Naive thymus-derived CD4-positive, alpha-beta T cell (primary cell): ENCODE measurements at regions not wholly inside any gene's neighbourhood (a gene's known extent, or its start where the extent isn't known, plus 50 kb on each side); places are given as distances from the start of the nearest gene placed in this dataset.

Source experiments
- ATAC-seq: fragments of 150-1000 bp; cut with Tn5 transposase; 2 replicates; pipeline ENCODE4 v1.10.0; 2021; ENCODE audit warnings: mild to moderate bottlenecking, moderate library complexity
- CTCF ChIA-PET: fragments of 350-600 bp; sonication (Branson Sonifier 250); formaldehyde crosslinking; loops from one replicate; lab custom pipeline; 2021; ENCODE audit warnings: antibody characterized with exemption; lab: Charles Lee
- POLR2A ChIA-PET: fragments of 350-600 bp; sonication (Branson Sonifier 250); formaldehyde crosslinking; loops from one replicate; lab custom pipeline; 2021; ENCODE audit warnings: antibody characterized with exemption, inconsistent platforms; lab: Charles Lee
- DNase-seq, 9 donors: peaks; one replicate each; pipeline versions ENCODE4 v3.0.0 to v3.0.0-alpha.2; 2020 to 2022; ENCODE audit warnings: mixed read lengths in 1 of 9
- H3K27ac ChIP-seq: one replicate; pipeline ENCODE4 v1.7.0; 2013; ENCODE audit warnings: mild to moderate bottlenecking, low read depth, low read length, moderate library complexity
- H3K27me3 ChIP-seq, 2 donors: one replicate each; pipeline ENCODE4 v1.7.0; 2013; ENCODE audit warnings: low read length in 2 of 2, mild to moderate bottlenecking in 2 of 2, moderate library complexity in 2 of 2; ENCODE audit not compliant: control insufficient read depth in 2 of 2, insufficient read depth in 2 of 2
- H3K36me3 ChIP-seq, 3 experiments: 1 replicate in 2 of 3; 2 replicates in 1 of 3; pipeline ENCODE4 v1.7.0; 2013; ENCODE audit warnings: low read length in 3 of 3, mild to moderate bottlenecking in 3 of 3, moderate library complexity in 1 of 3; ENCODE audit not compliant: insufficient read depth in 3 of 3, control insufficient read depth in 2 of 3
- H3K4me1 ChIP-seq, 2 donors: one replicate each; pipeline ENCODE4 v1.7.0; 2013; ENCODE audit warnings: low read length in 2 of 2, mild to moderate bottlenecking in 2 of 2, moderate library complexity in 1 of 2; ENCODE audit not compliant: control insufficient read depth in 2 of 2, insufficient read depth in 2 of 2
- H3K4me3 ChIP-seq: 2 replicates; pipeline ENCODE4 v1.7.0; 2013; ENCODE audit warnings: mild to moderate bottlenecking, low read length
- H3K9me3 ChIP-seq, 3 experiments: 1 replicate in 2 of 3; 2 replicates in 1 of 3; pipeline ENCODE4 v1.7.0; 2013; ENCODE audit warnings: low read length in 3 of 3; ENCODE audit not compliant: control insufficient read depth in 2 of 3
- H3K27ac Mint-ChIP-seq, 9 donors: one replicate each; pipeline ENCODE4 v1.8.0; 2020 to 2022; ENCODE audit warnings: mixed read lengths in 9 of 9, mild to moderate bottlenecking in 8 of 9, moderate library complexity in 5 of 9, inconsistent platforms in 2 of 9
- H3K27me3 Mint-ChIP-seq, 5 donors: one replicate each; pipeline ENCODE4 v1.8.0; 2021 to 2022; ENCODE audit warnings: mixed read lengths in 5 of 5, mild to moderate bottlenecking in 1 of 5
- H3K36me3 Mint-ChIP-seq, 5 donors: one replicate each; pipeline ENCODE4 v1.8.0; 2020 to 2022; ENCODE audit warnings: mixed read lengths in 5 of 5, mild to moderate bottlenecking in 3 of 5, inconsistent platforms in 1 of 5
- H3K4me1 Mint-ChIP-seq, 7 donors: one replicate each; pipeline ENCODE4 v1.8.0; 2020 to 2022; ENCODE audit warnings: mixed read lengths in 7 of 7, mild to moderate bottlenecking in 3 of 7, inconsistent platforms in 1 of 7
- H3K4me3 Mint-ChIP-seq, 10 donors: one replicate each; pipeline ENCODE4 v1.8.0; 2020 to 2022; ENCODE audit warnings: mild to moderate bottlenecking in 10 of 10, mixed read lengths in 10 of 10, moderate library complexity in 6 of 10, inconsistent platforms in 2 of 10
- H3K9me3 Mint-ChIP-seq, 11 donors: one replicate each; pipeline ENCODE4 v1.8.0; 2020 to 2022; ENCODE audit warnings: mixed read lengths in 11 of 11, mild to moderate bottlenecking in 4 of 11, inconsistent platforms in 1 of 11, moderate library complexity in 1 of 11
- intact Hi-C, 2 donors: fragments of 100-400 bp; cut with micrococcal nuclease; formaldehyde crosslinking; loops; one replicate each; pipeline ENCODE4 v1.15.1; 2023

DNA sequence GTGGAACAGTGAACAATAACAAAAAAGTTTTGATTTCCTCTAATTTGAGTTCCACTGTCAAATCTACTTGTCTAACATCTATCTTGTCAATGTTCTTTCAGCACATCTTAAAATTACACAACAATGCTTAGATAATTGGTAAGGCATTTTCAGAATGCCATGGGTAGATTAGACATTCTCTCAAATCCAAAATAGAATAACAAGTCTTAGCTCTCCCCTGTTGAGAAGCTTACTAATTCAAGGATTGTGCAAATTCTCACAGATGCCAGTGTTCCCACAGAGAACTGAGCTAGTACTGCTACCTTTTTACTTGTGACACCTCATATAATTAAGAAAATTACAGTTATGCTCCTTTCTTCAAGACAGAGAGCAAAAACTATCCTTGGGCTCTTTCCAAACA is 2442.0 kb downstream of the PCDH7 start:
- no peak for DNase-seq
- Histone ChIP-seq H3K36me3 (no peaks in the 10 kb centered on the region), H3K4me3 (no peak overlapping the region), H3K27ac (no peak overlapping the region), H3K27me3 (no peaks in the 10 kb centered on the region), H3K4me1 (no peaks in the 10 kb centered on the region), H3K9me3 (no peaks in the 10 kb centered on the region)
- H3K27ac Mint-ChIP-seq = no peak overlapping the region
- H3K4me1 Mint-ChIP-seq = no peaks in the 10 kb centered on the region
- ATAC-seq = no peak
- POLR2A ChIA-PET = no interaction called here
- no peaks in the 10 kb centered on the region for H3K27me3 Mint-ChIP-seq
- no peak overlapping the region for H3K4me3 Mint-ChIP-seq
- H3K9me3 Mint-ChIP-seq = peaks cover 0 to 23% (median 9%) of the 10 kb centered on the region in 11 donors
- CTCF ChIA-PET = no interaction called here
- H3K36me3 Mint-ChIP-seq = no peaks in the 10 kb centered on the region
- intact Hi-C loops = no loop called here

DNA sequence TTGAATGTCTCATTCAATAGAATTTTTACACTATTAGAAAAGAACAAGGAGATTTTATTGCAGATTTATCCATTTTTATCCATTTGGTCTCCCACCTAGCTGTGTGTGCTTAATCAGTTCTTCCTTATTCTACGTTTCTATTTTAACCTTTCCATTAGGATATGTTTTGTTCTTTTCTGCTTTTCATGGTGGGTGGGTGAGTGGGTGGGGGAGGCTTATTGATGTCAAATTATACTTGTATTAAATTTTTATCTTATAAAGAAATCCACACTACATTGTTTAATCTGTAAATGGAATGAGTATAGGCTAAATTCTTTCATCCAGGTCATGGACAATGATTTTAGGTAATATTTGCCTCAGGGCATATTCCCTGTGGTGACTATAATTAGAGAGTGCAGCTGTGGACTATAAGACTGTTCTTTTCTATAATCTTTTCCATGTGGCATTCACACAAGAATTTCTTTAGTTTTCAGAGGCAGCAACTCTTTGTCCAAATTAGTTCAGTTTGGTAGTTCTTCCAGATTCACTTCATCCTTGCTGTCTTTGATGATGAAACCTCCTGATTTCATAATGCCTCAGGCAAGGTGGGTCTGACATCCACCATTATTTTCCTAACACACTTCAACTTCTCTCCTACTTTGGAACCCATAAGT is 2451.8 kb downstream of the PCDH7 start:
- Histone ChIP-seq H3K4me1 (no peaks in the 10 kb centered on the region), H3K27me3 (no peaks in the 10 kb centered on the region), H3K9me3 (no peaks in the 10 kb centered on the region), H3K4me3 (no peak overlapping the region), H3K27ac (no peak overlapping the region), H3K36me3 (no peaks in the 10 kb centered on the region)
- Mint-ChIP-seq H3K27ac (no peak overlapping the region), H3K9me3 (peaks cover 0 to 18% (median 5%) of the 10 kb centered on the region in 11 donors), H3K36me3 (no peaks in the 10 kb centered on the region), H3K27me3 (no peaks in the 10 kb centered on the region), H3K4me1 (no peaks in the 10 kb centered on the region), H3K4me3 (no peak overlapping the region)
- intact Hi-C loops = no loop called here
- POLR2A ChIA-PET = no interaction called here
- DNase-seq (no peak), ATAC-seq (no peak)
- CTCF ChIA-PET = no interaction called here

DNA sequence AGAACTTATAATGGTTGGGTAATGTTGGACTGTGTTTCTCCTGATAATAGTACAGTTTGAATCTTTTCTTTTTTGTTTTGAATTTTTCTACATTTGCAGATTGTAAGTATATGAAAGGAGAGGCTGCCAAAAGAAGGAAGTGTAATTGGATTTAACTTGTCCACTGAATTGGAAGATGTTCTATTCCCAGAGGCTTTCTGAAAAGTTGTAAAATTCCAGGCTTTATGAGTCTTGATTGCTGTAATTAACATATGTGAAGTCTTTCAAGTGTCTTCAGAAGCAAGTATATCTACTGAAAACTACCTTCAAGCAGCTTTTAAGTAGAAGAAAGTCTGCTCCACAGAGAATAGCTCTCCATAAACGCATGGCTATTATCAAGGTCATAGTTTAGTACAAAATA is 2456.4 kb downstream of the PCDH7 start:
- Mint-ChIP-seq H3K27ac (no peak overlapping the region), H3K4me3 (no peak overlapping the region), H3K9me3 (peaks cover 0 to 22% (median 5%) of the 10 kb centered on the region in 11 donors), H3K27me3 (no peaks in the 10 kb centered on the region), H3K36me3 (no peaks in the 10 kb centered on the region), H3K4me1 (no peaks in the 10 kb centered on the region)
- Histone ChIP-seq H3K27ac (no peak overlapping the region), H3K27me3 (no peaks in the 10 kb centered on the region), H3K4me1 (no peaks in the 10 kb centered on the region), H3K9me3 (no peaks in the 10 kb centered on the region), H3K36me3 (no peaks in the 10 kb centered on the region), H3K4me3 (no peak overlapping the region)
- intact Hi-C loops = no loop called here
- ChIA-PET CTCF (no interaction called here), POLR2A (no interaction called here)
- no peak for DNase-seq
- no peak for ATAC-seq

- intact Hi-C loops = no loop called here
- Mint-ChIP-seq H3K27me3 (no peaks in the 10 kb centered on the region), H3K27ac (no peak overlapping the region), H3K36me3 (no peaks in the 10 kb centered on the region), H3K4me3 (no peak overlapping the region), H3K9me3 (peaks cover 2 to 27% (median 10%) of the 10 kb centered on the region in 11 donors), H3K4me1 (no peaks in the 10 kb centered on the region)
- Histone ChIP-seq H3K27ac (no peak overlapping the region), H3K9me3 (peaks cover 0 to 12% (median 0%) of the 10 kb centered on the region in 3 experiments), H3K4me1 (no peaks in the 10 kb centered on the region), H3K4me3 (no peak overlapping the region), H3K27me3 (no peaks in the 10 kb centered on the region), H3K36me3 (no peaks in the 10 kb centered on the region)
- POLR2A ChIA-PET = no interaction called here
- no peak for ATAC-seq
- CTCF ChIA-PET = no interaction called here
- DNase-seq = no peak
Measured at GRCh38 chr4:33184657-33185290, 2464.6 kb downstream of the PCDH7 start.

DNA sequence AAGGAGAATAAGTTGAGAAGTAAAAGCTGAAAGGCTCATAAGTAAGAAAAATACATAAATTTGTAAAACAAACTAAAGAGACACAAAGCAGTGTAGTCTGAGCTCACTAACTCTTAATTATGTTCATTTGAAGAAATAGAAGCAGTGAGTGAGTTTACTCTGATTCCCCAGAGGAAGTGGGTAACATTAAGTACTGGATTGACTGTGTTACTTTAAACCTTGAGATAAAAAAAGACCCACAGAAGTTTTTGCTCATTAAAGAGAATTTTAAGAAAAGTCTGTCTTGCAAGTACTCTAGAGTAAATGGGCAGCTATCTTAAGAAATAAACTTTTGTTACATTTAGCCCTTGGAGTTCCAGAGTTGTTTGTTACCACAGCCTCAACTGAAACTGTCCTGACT is 2466.9 kb downstream of the PCDH7 start:
- POLR2A ChIA-PET = no interaction called here
- H3K4me3 Mint-ChIP-seq = no peak overlapping the region
- CTCF ChIA-PET = no interaction called here

DNA sequence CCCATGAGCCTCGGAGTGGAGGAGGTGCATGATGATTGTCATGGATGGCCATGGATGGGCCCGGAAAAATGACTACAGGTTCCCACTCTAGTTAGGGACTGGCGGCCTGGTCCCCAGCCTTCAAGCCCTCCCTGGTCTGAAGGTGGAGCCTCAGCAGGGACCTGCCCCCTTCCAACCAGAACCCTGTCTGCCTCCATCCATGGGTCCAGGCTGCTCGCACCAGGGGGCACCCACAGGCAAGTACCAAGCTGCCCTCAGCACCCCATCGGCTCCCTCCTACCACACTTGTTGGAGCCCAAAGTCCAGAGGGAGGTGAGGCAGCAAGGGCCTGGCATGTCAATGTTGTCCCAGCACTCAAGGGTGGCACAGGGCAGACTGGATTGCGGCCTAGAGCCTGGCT is 2468.6 kb downstream of the PCDH7 start:
- ATAC-seq (no peak), DNase-seq (no peak)
- no peaks in the 10 kb centered on the region for H3K27me3 Mint-ChIP-seq
- H3K4me1 Mint-ChIP-seq = no peaks in the 10 kb centered on the region
- POLR2A ChIA-PET = no interaction called here
- H3K36me3 Mint-ChIP-seq = no peaks in the 10 kb centered on the region
- intact Hi-C loops = no loop called here
- no peaks in the 10 kb centered on the region for H3K27me3 ChIP-seq
- CTCF ChIA-PET = no interaction called here
- no peak overlapping the region for H3K4me3 ChIP-seq
- H3K27ac Mint-ChIP-seq = no peak overlapping the region
- H3K9me3 Mint-ChIP-seq = peaks cover 0 to 17% (median 5%) of the 10 kb centered on the region in 11 donors
- H3K4me1 ChIP-seq = no peaks in the 10 kb centered on the region
- no peak overlapping the region for H3K27ac ChIP-seq
- no peaks in the 10 kb centered on the region for H3K36me3 ChIP-seq
- H3K4me3 Mint-ChIP-seq = no peak overlapping the region
- H3K9me3 ChIP-seq = peaks cover 0 to 12% (median 0%) of the 10 kb centered on the region in 3 experiments

More for the DNA sequence above, 2466.9 kb downstream of the PCDH7 start:
- Mint-ChIP-seq H3K27ac (no peak overlapping the region), H3K27me3 (no peaks in the 10 kb centered on the region), H3K36me3 (no peaks in the 10 kb centered on the region), H3K4me1 (no peaks in the 10 kb centered on the region), H3K9me3 (peaks cover 0 to 15% (median 6%) of the 10 kb centered on the region in 11 donors)
- Histone ChIP-seq H3K27ac (no peak overlapping the region), H3K9me3 (peaks cover 0 to 12% (median 0%) of the 10 kb centered on the region in 3 experiments), H3K27me3 (no peaks in the 10 kb centered on the region), H3K4me3 (no peak overlapping the region), H3K36me3 (no peaks in the 10 kb centered on the region), H3K4me1 (no peaks in the 10 kb centered on the region)
- intact Hi-C loops = no loop called here
- ATAC-seq (no peak), DNase-seq (no peak)

- ChIA-PET POLR2A (no interaction called here), CTCF (no interaction called here)
- Mint-ChIP-seq H3K36me3 (no peaks in the 10 kb centered on the region), H3K27me3 (no peaks in the 10 kb centered on the region), H3K27ac (no peak overlapping the region), H3K4me1 (no peaks in the 10 kb centered on the region), H3K4me3 (no peak overlapping the region), H3K9me3 (peaks cover 0 to 13% (median 4%) of the 10 kb centered on the region in 11 donors)
- intact Hi-C loops = no loop called here
- Histone ChIP-seq H3K36me3 (no peaks in the 10 kb centered on the region), H3K27ac (no peak overlapping the region), H3K27me3 (no peaks in the 10 kb centered on the region), H3K9me3 (peaks cover 0 to 12% (median 0%) of the 10 kb centered on the region in 3 experiments), H3K4me1 (no peaks in the 10 kb centered on the region), H3K4me3 (no peak overlapping the region)
- ATAC-seq (no peak), DNase-seq (no peak)
Measured at GRCh38 chr4:33189169-33189568, 2469.0 kb downstream of the PCDH7 start.
